ENCODE measurements at regions not wholly inside any gene's neighbourhood (a gene's known extent, or its start where the extent isn't known, plus 50 kb on each side); places are given as distances from the start of the nearest gene placed in this dataset.

GRCh38 chr12:75782069-75782581 is 249.5 kb downstream of the PHLDA1 start:
- no peak for TF ChIP-seq CTCF (IDR thresholded peaks at IDR 0.05; ENCODE audit: low read depth, low read length)
- Histone ChIP-seq H3K27me3 (no peaks in the 10 kb centered on the region), H3K4me1 (ENCODE audit: low read depth) (no peaks in the 10 kb centered on the region), H3K36me3 (no peaks in the 10 kb centered on the region), H3K4me3 (no peak overlapping the region), H3K9me3 (ENCODE audit: low read depth) (no peaks in the 10 kb centered on the region), H3K27ac (no peak overlapping the region)
- no peak for DNase-seq (ENCODE audit: low read depth in 1 of 2, low spot score in 1 of 2)

- no peaks in the 10 kb centered on the region for H3K9me3 ChIP-seq (ENCODE audit: low read depth)
- no peaks in the 10 kb centered on the region for H3K4me1 ChIP-seq (ENCODE audit: low read depth)
- no peaks in the 10 kb centered on the region for H3K36me3 ChIP-seq
- H3K27me3 ChIP-seq = no peaks in the 10 kb centered on the region
- DNase-seq (ENCODE audit: low read depth in 1 of 2, low spot score in 1 of 2) = peak in 1 of 2 donors; percentile 89
- H3K27ac ChIP-seq = no peak overlapping the region
- H3K4me3 ChIP-seq = no peak overlapping the region
- TF ChIP-seq CTCF (IDR thresholded peaks at IDR 0.05; ENCODE audit: low read depth, low read length) = no peak
These were observed 250.0 kb downstream of the PHLDA1 start for GRCh38 chr12:75781532-75782046.

GRCh38 chr12:75779891-75780496 is 251.6 kb downstream of the PHLDA1 start:
- no peaks in the 10 kb centered on the region for H3K4me1 ChIP-seq (ENCODE audit: low read depth)
- no peaks in the 10 kb centered on the region for H3K9me3 ChIP-seq (ENCODE audit: low read depth)
- TF ChIP-seq CTCF (IDR thresholded peaks at IDR 0.05; ENCODE audit: low read depth, low read length) = no peak
- peak overlapping the region; percentile 32 for H3K27ac ChIP-seq
- H3K27me3 ChIP-seq = no peaks in the 10 kb centered on the region
- DNase-seq (ENCODE audit: low read depth in 1 of 2, low spot score in 1 of 2) = peak; percentile 13 to 38
- no peaks in the 10 kb centered on the region for H3K36me3 ChIP-seq
- H3K4me3 ChIP-seq = no peak overlapping the region

GRCh38 chr12:75774261-75775052 is 257.1 kb downstream of the PHLDA1 start:
- no peak for TF ChIP-seq CTCF (IDR thresholded peaks at IDR 0.05; ENCODE audit: low read depth, low read length)
- no peak overlapping the region for H3K27ac ChIP-seq

GRCh38 chr12:75773377-75773776 is 258.2 kb downstream of the PHLDA1 start:
- TF ChIP-seq CTCF (IDR thresholded peaks at IDR 0.05; ENCODE audit: low read depth, low read length) = no peak
- H3K9me3 ChIP-seq (ENCODE audit: low read depth) = no peaks in the 10 kb centered on the region
- no peak overlapping the region for H3K27ac ChIP-seq
- H3K36me3 ChIP-seq = no peaks in the 10 kb centered on the region
- no peak for DNase-seq (ENCODE audit: low read depth in 1 of 2, low spot score in 1 of 2)
- H3K4me1 ChIP-seq (ENCODE audit: low read depth) = peaks cover 3% of the 10 kb centered on the region
- no peak overlapping the region for H3K4me3 ChIP-seq
- no peaks in the 10 kb centered on the region for H3K27me3 ChIP-seq

More at GRCh38 chr12:75774261-75775052, 257.1 kb downstream of the PHLDA1 start:
- H3K9me3 ChIP-seq (ENCODE audit: low read depth) = no peaks in the 10 kb centered on the region
- H3K27me3 ChIP-seq = no peaks in the 10 kb centered on the region
- no peak overlapping the region for H3K4me3 ChIP-seq
- no peaks in the 10 kb centered on the region for H3K36me3 ChIP-seq
- DNase-seq (ENCODE audit: low read depth in 1 of 2, low spot score in 1 of 2) = no peak
- H3K4me1 ChIP-seq (ENCODE audit: low read depth) = peaks cover 3% of the 10 kb centered on the region
